Keratinocyte (primary cell): ENCODE measurements at regions not wholly inside any gene's neighbourhood (a gene's known extent, or its start where the extent isn't known, plus 50 kb on each side); places are given as distances from the start of the nearest gene placed in this dataset.

Source experiments
- CTCF ChIP-seq, 3 experiments: IDR thresholded peaks in 1 of 3; conservative IDR thresholded peaks in 1 of 3; optimal IDR thresholded peaks in 1 of 3; 2 replicates in 2 of 3; 3 replicates in 1 of 3; pipeline versions ENCODE3 to v1.5.1; 2011; ENCODE audit warnings: low read length in 3 of 3, mild to moderate bottlenecking in 3 of 3, moderate library complexity in 2 of 3, control low read depth in 1 of 3, inconsistent platforms in 1 of 3; ENCODE audit not compliant: insufficient read depth in 2 of 3; ENCODE audit errors: extremely low read depth in 1 of 3
- EZH2 ChIP-seq: IDR thresholded peaks from one replicate; pipeline ENCODE4 v1.6.1; 2012; ENCODE audit warnings: inconsistent platforms, mild to moderate bottlenecking, low read length, moderate library complexity

- TF ChIP-seq CTCF (optimal IDR thresholded peaks at IDR 0.05 in 1 of 3, IDR thresholded peaks at IDR 0.05 in 1 of 3, conservative IDR thresholded peaks at IDR 0.05 in 1 of 3; ENCODE audit: extremely low read depth in 1 of 3, insufficient read depth in 2 of 3, low read length in 3 of 3) (no peak), EZH2 (no peak)
Measured at GRCh38 chr18:34951625-34952379, 89.4 kb upstream of the MAPRE2 start.
